Loucy (cell line): ENCODE measurements at regions not wholly inside any gene's neighbourhood (a gene's known extent, or its start where the extent isn't known, plus 50 kb on each side); places are given as distances from the start of the nearest gene placed in this dataset.

ENCODE experiments used
- H2AFZ ChIP-seq: fragments of 200-600 bp; sonication (generic); 2 replicates; pipeline ENCODE4 v1.6.0; 2016; ENCODE audit warnings: antibody characterized with exemption, mild to moderate bottlenecking, low read length, moderate library complexity
- H3F3A ChIP-seq: fragments of 200-600 bp; 2 replicates; pipeline ENCODE4 v1.6.0; 2016; ENCODE audit warnings: antibody characterized with exemption, low read depth, mild to moderate bottlenecking
- H3K27me3 ChIP-seq: fragments of 200-600 bp; sonication (generic); 2 replicates; pipeline ENCODE4 v1.6.1; 2014; ENCODE audit warnings: low read length, mild to moderate bottlenecking; ENCODE audit not compliant: insufficient read depth, poor library complexity, severe bottlenecking
- H3K36me3 ChIP-seq: fragments of 200-600 bp; sonication (generic); 2 replicates; pipeline ENCODE4 v1.6.1; 2016; ENCODE audit warnings: low read length; ENCODE audit not compliant: insufficient read depth
- H3K4me1 ChIP-seq: fragments of 200-600 bp; sonication (generic); 2 replicates; pipeline ENCODE4 v1.5.1; 2014; ENCODE audit warnings: low read length, mild to moderate bottlenecking; ENCODE audit not compliant: insufficient read depth, poor library complexity, severe bottlenecking
- H3K4me2 ChIP-seq: fragments of 200-600 bp; sonication (generic); 2 replicates; pipeline ENCODE4 v1.6.0; 2014; ENCODE audit warnings: antibody characterized with exemption, low read length, low read depth, mild to moderate bottlenecking; ENCODE audit not compliant: poor library complexity, severe bottlenecking
- H3K4me3 ChIP-seq: fragments of 200-600 bp; sonication (generic); 2 replicates; pipeline ENCODE4 v1.5.1; 2014; ENCODE audit warnings: low read length, mild to moderate bottlenecking, mixed read lengths; ENCODE audit not compliant: poor library complexity, severe bottlenecking
- H3K79me2 ChIP-seq: fragments of 200-600 bp; sonication (generic); 2 replicates; pipeline ENCODE4 v1.6.1; 2014; ENCODE audit warnings: low read length; ENCODE audit not compliant: insufficient read depth
- H3K9ac ChIP-seq: fragments of 200-600 bp; sonication (generic); 2 replicates; pipeline ENCODE4 v1.6.0; 2014; ENCODE audit warnings: mild to moderate bottlenecking, low read depth, low read length, moderate library complexity; ENCODE audit not compliant: poor library complexity, severe bottlenecking
- H3K9me2 ChIP-seq: fragments of 200-600 bp; sonication (generic); replicated peaks from 2 replicates; pipeline ENCODE4 v1.6.1; 2016; ENCODE audit warnings: low read depth, low read length, mixed read lengths
- H3K9me3 ChIP-seq: fragments of 200-600 bp; sonication (generic); 2 replicates; pipeline ENCODE4 v1.6.1; 2014; ENCODE audit warnings: mild to moderate bottlenecking, antibody characterized with exemption, low read length, low read depth; ENCODE audit not compliant: insufficient read depth
- H4K20me1 ChIP-seq: fragments of 200-600 bp; sonication (generic); 2 replicates; pipeline ENCODE4 v1.6.0; 2014; ENCODE audit warnings: antibody characterized with exemption, low read length, mild to moderate bottlenecking; ENCODE audit not compliant: insufficient read depth, poor library complexity, severe bottlenecking
- CTCF ChIP-seq: fragments of 200-600 bp; sonication (generic); conservative IDR thresholded peaks from 2 replicates; pipeline ENCODE4 v1.5.1; 2014; ENCODE audit warnings: mild to moderate bottlenecking, antibody characterized with exemption, low read length
- EZH2phosphoT487 ChIP-seq: fragments of 200-600 bp; IDR thresholded peaks from 2 replicates; pipeline ENCODE4 v1.6.1; 2018; ENCODE audit warnings: antibody characterized with exemption, mild to moderate bottlenecking, moderate library complexity, borderline replicate concordance

GRCh38 chr10:80729896-80730295, 192.2 kb downstream of the SH2D4B start:
- no peak overlapping the region for H3K9ac ChIP-seq
- no peaks in the 10 kb centered on the region for H4K20me1 ChIP-seq
- H3K36me3 ChIP-seq: no peaks in the 10 kb centered on the region
- H3K27me3 ChIP-seq: no peaks in the 10 kb centered on the region
- no peaks in the 10 kb centered on the region for H3K79me2 ChIP-seq
- H3F3A ChIP-seq: no peaks in the 10 kb centered on the region
- no peaks in the 10 kb centered on the region for H3K4me1 ChIP-seq
- no peaks in the 10 kb centered on the region for H3K9me3 ChIP-seq
- no peak overlapping the region for H3K4me2 ChIP-seq
- H3K9me2 ChIP-seq: no peaks in the 10 kb centered on the region
- H3K4me3 ChIP-seq: no peak overlapping the region
- TF ChIP-seq EZH2phosphoT487 (no peak), CTCF (no peak)
- no peak overlapping the region for H2AFZ ChIP-seq

GRCh38 chr10:80730522-80730921, 192.8 kb downstream of the SH2D4B start:
- TF ChIP-seq EZH2phosphoT487 (no peak), CTCF (no peak)
- H3K79me2 ChIP-seq: no peaks in the 10 kb centered on the region
- H3K4me3 ChIP-seq: no peak overlapping the region

GRCh38 chr10:80734589-80734988, 196.9 kb downstream of the SH2D4B start:
- H3K36me3 ChIP-seq: no peaks in the 10 kb centered on the region
- no peak overlapping the region for H3K4me3 ChIP-seq
- no peaks in the 10 kb centered on the region for H3K9me2 ChIP-seq

More at GRCh38 chr10:80730522-80730921, 192.8 kb downstream of the SH2D4B start:
- Histone ChIP-seq H3K4me2 (no peak overlapping the region), H3K36me3 (no peaks in the 10 kb centered on the region), H3K27me3 (no peaks in the 10 kb centered on the region), H2AFZ (no peak overlapping the region), H3K9me3 (no peaks in the 10 kb centered on the region), H3F3A (no peaks in the 10 kb centered on the region), H3K9ac (no peak overlapping the region), H4K20me1 (no peaks in the 10 kb centered on the region), H3K4me1 (no peaks in the 10 kb centered on the region), H3K9me2 (no peaks in the 10 kb centered on the region)

More at GRCh38 chr10:80734589-80734988, 196.9 kb downstream of the SH2D4B start:
- H3K79me2 ChIP-seq: no peaks in the 10 kb centered on the region
- H3K27me3 ChIP-seq: no peaks in the 10 kb centered on the region
- no peak overlapping the region for H3K4me2 ChIP-seq
- no peaks in the 10 kb centered on the region for H4K20me1 ChIP-seq
- no peaks in the 10 kb centered on the region for H3K9me3 ChIP-seq
- TF ChIP-seq CTCF (no peak), EZH2phosphoT487 (no peak)
- no peaks in the 10 kb centered on the region for H3F3A ChIP-seq
- no peak overlapping the region for H2AFZ ChIP-seq
- H3K9ac ChIP-seq: no peak overlapping the region
- no peaks in the 10 kb centered on the region for H3K4me1 ChIP-seq
